ENCODE measurements at regions not wholly inside any gene's neighbourhood (a gene's known extent, or its start where the extent isn't known, plus 50 kb on each side); places are given as distances from the start of the nearest gene placed in this dataset.

DNA sequence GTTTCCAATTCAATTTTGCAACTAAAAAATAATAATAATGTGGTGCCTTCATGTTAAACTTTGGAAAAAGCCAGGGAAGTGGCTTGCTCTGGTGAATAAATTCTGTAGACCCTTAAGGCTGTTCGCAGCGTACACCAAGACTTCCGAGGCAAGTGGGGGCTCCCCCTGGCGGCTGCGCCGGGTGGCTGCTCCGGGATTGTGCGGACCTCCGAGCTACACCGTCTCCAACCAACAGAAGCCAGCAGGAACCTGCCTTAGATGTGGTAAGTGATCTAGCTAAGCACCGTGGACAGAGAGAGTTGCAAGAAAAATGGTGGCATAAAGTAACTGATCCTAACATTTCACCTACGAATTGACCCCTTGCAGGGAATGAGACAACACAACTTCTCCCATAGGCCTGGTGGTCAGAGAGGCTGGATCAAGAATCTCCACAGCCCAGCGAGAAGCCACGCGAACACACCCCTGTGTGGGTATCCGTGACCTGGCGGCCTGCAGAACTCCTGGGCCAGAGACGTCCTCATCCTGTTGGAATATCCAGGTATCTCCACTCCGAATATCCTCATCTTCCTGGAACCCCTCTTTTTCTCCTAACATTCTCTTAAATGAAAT, 69.6 kb downstream of the TBXT start:
- WGBS = 32% methylated on average over 19 of the region's 19 CpGs
- no peak overlapping the region for H3K27ac ChIP-seq
- H3K4me3 ChIP-seq = peak overlapping the region; percentile 34
- H3K9me3 ChIP-seq = no peaks in the 10 kb centered on the region
- DNase-seq (ENCODE audit: low spot score in 2 of 2) = no peak
- no peaks in the 10 kb centered on the region for H3K27me3 ChIP-seq
- TF ChIP-seq, protein P1, sequence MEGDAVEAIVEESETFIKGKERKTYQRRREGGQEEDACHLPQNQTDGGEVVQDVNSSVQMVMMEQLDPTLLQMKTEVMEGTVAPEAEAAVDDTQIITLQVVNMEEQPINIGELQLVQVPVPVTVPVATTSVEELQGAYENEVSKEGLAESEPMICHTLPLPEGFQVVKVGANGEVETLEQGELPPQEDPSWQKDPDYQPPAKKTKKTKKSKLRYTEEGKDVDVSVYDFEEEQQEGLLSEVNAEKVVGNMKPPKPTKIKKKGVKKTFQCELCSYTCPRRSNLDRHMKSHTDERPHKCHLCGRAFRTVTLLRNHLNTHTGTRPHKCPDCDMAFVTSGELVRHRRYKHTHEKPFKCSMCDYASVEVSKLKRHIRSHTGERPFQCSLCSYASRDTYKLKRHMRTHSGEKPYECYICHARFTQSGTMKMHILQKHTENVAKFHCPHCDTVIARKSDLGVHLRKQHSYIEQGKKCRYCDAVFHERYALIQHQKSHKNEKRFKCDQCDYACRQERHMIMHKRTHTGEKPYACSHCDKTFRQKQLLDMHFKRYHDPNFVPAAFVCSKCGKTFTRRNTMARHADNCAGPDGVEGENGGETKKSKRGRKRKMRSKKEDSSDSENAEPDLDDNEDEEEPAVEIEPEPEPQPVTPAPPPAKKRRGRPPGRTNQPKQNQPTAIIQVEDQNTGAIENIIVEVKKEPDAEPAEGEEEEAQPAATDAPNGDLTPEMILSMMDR (IDR thresholded peaks at IDR 0.05) = peak; percentile 51 to 70
- no peak for TF ChIP-seq POLR2AphosphoS5 (IDR thresholded peaks at IDR 0.05)
- H3K36me3 ChIP-seq = no peaks in the 10 kb centered on the region
- H3K4me1 ChIP-seq = no peaks in the 10 kb centered on the region

DNA sequence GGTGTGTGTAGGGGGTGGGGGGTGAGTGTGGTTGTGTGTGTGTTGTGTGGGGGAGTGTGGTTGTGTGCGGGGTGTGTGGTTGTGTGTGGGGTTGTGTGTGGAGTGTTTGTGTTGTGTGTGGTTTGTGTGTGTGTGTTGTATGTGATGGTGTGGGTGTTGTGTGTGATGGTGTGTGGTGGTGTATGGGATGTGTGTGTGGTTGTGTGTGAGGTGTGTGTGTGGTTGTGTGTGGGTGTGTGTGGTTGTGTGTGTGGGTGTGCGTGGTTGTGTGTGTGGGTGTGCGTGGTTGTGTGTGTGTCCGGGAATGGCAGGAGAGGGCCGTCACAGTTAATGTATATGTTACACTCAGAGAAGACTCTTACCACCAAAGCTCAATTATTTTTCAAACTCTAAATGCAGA, 79.8 kb downstream of the TBXT start:
- H3K9me3 ChIP-seq = no peaks in the 10 kb centered on the region
- H3K27ac ChIP-seq = no peak overlapping the region
- H3K36me3 ChIP-seq = no peaks in the 10 kb centered on the region
- WGBS = 94% methylated on average over 5 of the region's 5 CpGs
- TF ChIP-seq POLR2AphosphoS5 (IDR thresholded peaks at IDR 0.05) = no peak
- TF ChIP-seq, protein P1 (IDR thresholded peaks at IDR 0.05) = no peak
- TF ChIP-seq EP300 (IDR thresholded peaks at IDR 0.05) = no peak
- no peak for TF ChIP-seq POLR2A (IDR thresholded peaks at IDR 0.05)
- H3K4me3 ChIP-seq = no peak overlapping the region
- no peak for DNase-seq (ENCODE audit: low spot score in 2 of 2)
- H3K27me3 ChIP-seq = no peaks in the 10 kb centered on the region
- no peaks in the 10 kb centered on the region for H3K4me1 ChIP-seq

DNA sequence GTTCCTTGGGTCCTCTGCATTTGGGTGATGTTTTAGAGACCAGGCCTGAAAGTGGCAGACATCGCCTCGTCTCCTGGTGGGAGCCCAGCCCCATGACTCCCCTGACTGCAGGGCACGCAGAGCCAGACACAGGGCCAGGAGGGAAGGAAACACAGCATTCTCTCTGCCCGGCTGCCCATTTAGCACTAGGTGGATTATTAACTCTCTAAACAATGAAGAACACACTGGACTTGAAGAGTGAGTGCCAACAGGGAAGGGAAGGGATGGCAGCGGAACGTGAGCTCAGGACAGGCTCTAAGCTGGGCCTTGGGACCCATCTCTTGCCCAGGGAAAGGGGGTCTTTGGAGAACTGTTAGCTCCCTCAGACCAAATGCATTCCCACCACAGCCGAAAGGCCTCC, 80.4 kb downstream of the TBXT start:
- H3K36me3 ChIP-seq = no peaks in the 10 kb centered on the region
- no peak for DNase-seq (ENCODE audit: low spot score in 2 of 2)
- H3K9me3 ChIP-seq = no peaks in the 10 kb centered on the region
- TF ChIP-seq EP300 (IDR thresholded peaks at IDR 0.05) = no peak
- TF ChIP-seq POLR2AphosphoS5 (IDR thresholded peaks at IDR 0.05) = no peak
- TF ChIP-seq, protein P1 (IDR thresholded peaks at IDR 0.05) = no peak
- no peak for TF ChIP-seq POLR2A (IDR thresholded peaks at IDR 0.05)
- no peaks in the 10 kb centered on the region for H3K4me1 ChIP-seq
- no peak overlapping the region for H3K4me3 ChIP-seq
- no peak overlapping the region for H3K27ac ChIP-seq
- 90% methylated on average over 6 of the region's 7 CpGs for WGBS
- no peaks in the 10 kb centered on the region for H3K27me3 ChIP-seq

DNA sequence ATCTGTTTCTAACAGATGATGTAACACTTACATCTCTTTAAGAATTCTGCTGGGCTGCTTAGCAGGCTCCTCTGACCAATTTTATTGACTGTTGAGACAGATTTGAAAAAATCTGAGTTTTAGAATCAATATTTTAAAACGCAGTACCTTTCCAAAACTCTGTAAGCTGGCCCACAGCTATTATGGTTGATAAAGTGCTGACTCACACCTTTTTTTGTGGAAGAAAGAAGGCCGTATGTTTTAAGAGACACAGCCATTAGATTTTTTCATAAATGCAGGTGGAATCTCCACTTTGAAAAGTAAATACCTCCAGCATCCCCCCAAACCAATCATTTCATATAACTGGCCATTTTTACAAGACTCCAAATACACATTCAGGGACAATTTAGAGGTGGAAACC, 82.2 kb downstream of the TBXT start:
- no peaks in the 10 kb centered on the region for H3K36me3 ChIP-seq
- H3K27ac ChIP-seq = no peak overlapping the region
- H3K27me3 ChIP-seq = no peaks in the 10 kb centered on the region
- H3K4me1 ChIP-seq = no peaks in the 10 kb centered on the region
- no peak for DNase-seq (ENCODE audit: low spot score in 2 of 2)
- no peaks in the 10 kb centered on the region for H3K9me3 ChIP-seq
- 39% methylated on average over 2 of the region's 2 CpGs for WGBS
- H3K4me3 ChIP-seq = no peak overlapping the region
- TF ChIP-seq POLR2AphosphoS5 (IDR thresholded peaks at IDR 0.05) = no peak
- TF ChIP-seq POLR2A (IDR thresholded peaks at IDR 0.05) = no peak
- TF ChIP-seq, protein P1 (IDR thresholded peaks at IDR 0.05) = no peak
- TF ChIP-seq EP300 (IDR thresholded peaks at IDR 0.05) = no peak

DNA sequence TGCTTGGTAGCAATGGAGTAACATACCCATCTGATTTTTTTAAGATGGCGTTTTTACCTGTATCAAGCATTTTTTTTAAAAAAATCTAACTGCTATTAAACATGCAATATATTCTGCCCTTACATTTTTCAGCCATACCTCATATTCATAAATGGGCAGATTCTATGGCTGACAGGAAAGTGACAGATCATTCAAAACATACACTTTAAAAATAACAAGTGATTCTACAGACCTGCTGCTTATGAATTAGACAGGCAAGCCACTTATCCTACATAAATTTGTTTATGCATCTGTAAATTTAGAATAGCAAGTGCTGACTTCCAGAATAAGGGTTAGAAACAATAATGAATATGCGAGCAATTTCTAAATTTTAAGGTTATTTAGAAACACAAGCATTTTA, 82.7 kb downstream of the TBXT start:
- Histone ChIP-seq H3K27ac (no peak overlapping the region), H3K4me3 (no peak overlapping the region)
- 75% methylated on average over 2 of the region's 2 CpGs for WGBS

More for the DNA sequence above, 82.7 kb downstream of the TBXT start:
- DNase-seq (ENCODE audit: low spot score in 2 of 2) = no peak
- Histone ChIP-seq H3K9me3 (no peaks in the 10 kb centered on the region), H3K36me3 (no peaks in the 10 kb centered on the region), H3K27me3 (no peaks in the 10 kb centered on the region), H3K4me1 (no peaks in the 10 kb centered on the region)
- TF ChIP-seq, protein P1 (IDR thresholded peaks at IDR 0.05) = no peak
- no peak for TF ChIP-seq POLR2A (IDR thresholded peaks at IDR 0.05)
- no peak for TF ChIP-seq POLR2AphosphoS5 (IDR thresholded peaks at IDR 0.05)
- no peak for TF ChIP-seq EP300 (IDR thresholded peaks at IDR 0.05)
